Duodenal mucosa (tissue), 2 donors: ENCODE measurements at regions not wholly inside any gene's neighbourhood (a gene's known extent, or its start where the extent isn't known, plus 50 kb on each side); places are given as distances from the start of the nearest gene placed in this dataset.

Experiments used
- H3K27ac ChIP-seq: one replicate; pipeline ENCODE4 v1.7.0; 2013; ENCODE audit warnings: low read depth, low read length
- H3K27me3 ChIP-seq, 2 donors: one replicate each; pipeline ENCODE4 v1.7.0; 2013; ENCODE audit warnings: low read length in 2 of 2, control low read depth in 1 of 2; ENCODE audit not compliant: insufficient read depth in 2 of 2, control insufficient read depth in 1 of 2
- H3K36me3 ChIP-seq, 2 donors: one replicate each; pipeline ENCODE4 v1.7.0; 2013; ENCODE audit warnings: low read length in 2 of 2, control low read depth in 1 of 2; ENCODE audit not compliant: insufficient read depth in 2 of 2, control insufficient read depth in 1 of 2
- H3K4me1 ChIP-seq, 2 donors: one replicate each; pipeline ENCODE4 v1.7.0; 2013; ENCODE audit warnings: low read length in 2 of 2, control low read depth in 1 of 2; ENCODE audit not compliant: insufficient read depth in 2 of 2, control insufficient read depth in 1 of 2
- H3K4me3 ChIP-seq, 2 donors: one replicate each; pipeline ENCODE4 v1.7.0; 2013; ENCODE audit warnings: low read length in 2 of 2, low read depth in 1 of 2
- H3K9ac ChIP-seq, 2 donors: one replicate each; pipeline ENCODE4 v1.7.0; 2013; ENCODE audit warnings: low read length in 2 of 2, low read depth in 1 of 2
- H3K9me3 ChIP-seq, 2 donors: one replicate each; pipeline ENCODE4 v1.7.0; 2013; ENCODE audit warnings: low read length in 2 of 2, control low read depth in 1 of 2; ENCODE audit not compliant: control insufficient read depth in 1 of 2

DNA sequence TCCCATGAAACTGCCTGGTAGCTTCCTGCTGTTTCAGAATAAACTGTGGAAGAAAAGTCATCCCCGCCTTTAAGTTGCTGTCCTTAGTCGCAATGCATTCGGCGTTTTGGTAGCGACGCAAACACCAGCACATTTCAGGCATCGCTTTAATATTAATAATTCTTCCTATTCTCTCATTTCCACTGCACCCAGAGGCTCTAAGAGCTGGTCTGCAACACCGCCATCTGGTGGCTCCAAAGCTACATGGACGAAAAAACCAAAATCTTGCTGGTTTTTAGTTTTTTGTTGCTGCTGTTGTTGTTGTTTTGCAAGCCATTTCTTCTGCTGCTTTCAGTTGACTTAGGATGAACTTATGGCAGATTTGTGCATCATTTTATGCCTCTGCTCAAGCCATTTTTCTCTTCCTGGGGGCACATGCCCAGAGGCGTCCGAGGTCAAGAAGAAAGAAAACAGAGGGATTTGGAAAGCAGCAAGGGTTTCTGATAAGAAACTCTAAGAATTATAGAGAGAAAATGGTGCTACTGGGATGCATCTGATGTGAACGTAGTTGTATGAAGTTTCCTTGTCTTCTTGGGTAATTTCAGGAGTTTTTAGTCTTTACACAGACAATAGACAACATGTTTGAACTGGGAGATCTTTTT, 345.4 kb upstream of the KIRREL3 start:
- Histone ChIP-seq H3K4me3 (no peak overlapping the region), H3K4me1 (no peaks in the 10 kb centered on the region), H3K9ac (no peak overlapping the region), H3K9me3 (peaks cover 0 to 8% of the 10 kb centered on the region in 2 donors), H3K36me3 (no peaks in the 10 kb centered on the region), H3K27ac (no peak overlapping the region), H3K27me3 (no peaks in the 10 kb centered on the region)

DNA sequence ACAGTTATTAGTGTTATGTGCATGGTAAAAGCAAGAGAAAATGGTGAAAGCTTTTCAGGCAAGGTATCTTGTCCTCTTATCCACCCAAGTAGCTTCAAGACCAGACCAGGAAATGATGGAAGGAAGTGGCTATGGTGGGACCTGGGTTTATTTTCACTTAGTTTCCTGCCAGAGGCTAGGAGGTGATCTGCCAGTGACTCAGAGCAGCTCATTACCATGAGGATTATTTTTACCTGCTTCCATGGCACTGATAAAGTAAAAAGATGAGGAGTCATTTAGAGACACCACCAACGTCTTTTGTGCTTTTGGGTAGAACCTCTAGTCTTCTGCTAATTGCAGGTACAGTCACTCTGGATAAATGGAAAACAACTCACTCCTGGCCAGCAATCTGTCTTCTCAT, 339.9 kb upstream of the KIRREL3 start:
- Histone ChIP-seq H3K27ac (no peak overlapping the region), H3K27me3 (no peaks in the 10 kb centered on the region), H3K4me3 (no peak overlapping the region), H3K9me3 (no peaks in the 10 kb centered on the region), H3K9ac (no peak overlapping the region), H3K4me1 (no peaks in the 10 kb centered on the region), H3K36me3 (no peaks in the 10 kb centered on the region)

DNA sequence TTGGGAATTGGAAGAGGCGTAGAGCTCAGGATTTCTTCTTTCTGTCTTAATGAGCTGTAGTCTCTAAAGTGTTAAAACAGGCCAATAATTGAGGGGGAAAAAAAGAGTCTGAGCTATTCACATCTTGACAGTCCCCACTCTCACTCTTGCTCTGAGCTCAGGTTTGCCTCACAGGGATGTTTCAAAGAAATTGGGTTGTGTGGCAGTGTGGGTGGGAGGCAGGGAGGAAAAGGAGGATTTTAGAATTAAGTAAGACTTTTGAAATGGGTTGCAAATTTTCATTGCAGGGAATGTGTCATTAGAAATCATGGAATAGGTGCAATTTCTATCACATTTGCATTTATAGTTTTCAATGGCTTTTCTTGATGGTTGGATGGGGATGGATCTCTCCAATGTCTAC, 338.8 kb upstream of the KIRREL3 start:
- H3K27me3 ChIP-seq = no peaks in the 10 kb centered on the region
- no peak overlapping the region for H3K27ac ChIP-seq
- H3K9me3 ChIP-seq = no peaks in the 10 kb centered on the region
- no peaks in the 10 kb centered on the region for H3K4me1 ChIP-seq
- no peaks in the 10 kb centered on the region for H3K36me3 ChIP-seq
- H3K9ac ChIP-seq = no peak overlapping the region
- H3K4me3 ChIP-seq = no peak overlapping the region

DNA sequence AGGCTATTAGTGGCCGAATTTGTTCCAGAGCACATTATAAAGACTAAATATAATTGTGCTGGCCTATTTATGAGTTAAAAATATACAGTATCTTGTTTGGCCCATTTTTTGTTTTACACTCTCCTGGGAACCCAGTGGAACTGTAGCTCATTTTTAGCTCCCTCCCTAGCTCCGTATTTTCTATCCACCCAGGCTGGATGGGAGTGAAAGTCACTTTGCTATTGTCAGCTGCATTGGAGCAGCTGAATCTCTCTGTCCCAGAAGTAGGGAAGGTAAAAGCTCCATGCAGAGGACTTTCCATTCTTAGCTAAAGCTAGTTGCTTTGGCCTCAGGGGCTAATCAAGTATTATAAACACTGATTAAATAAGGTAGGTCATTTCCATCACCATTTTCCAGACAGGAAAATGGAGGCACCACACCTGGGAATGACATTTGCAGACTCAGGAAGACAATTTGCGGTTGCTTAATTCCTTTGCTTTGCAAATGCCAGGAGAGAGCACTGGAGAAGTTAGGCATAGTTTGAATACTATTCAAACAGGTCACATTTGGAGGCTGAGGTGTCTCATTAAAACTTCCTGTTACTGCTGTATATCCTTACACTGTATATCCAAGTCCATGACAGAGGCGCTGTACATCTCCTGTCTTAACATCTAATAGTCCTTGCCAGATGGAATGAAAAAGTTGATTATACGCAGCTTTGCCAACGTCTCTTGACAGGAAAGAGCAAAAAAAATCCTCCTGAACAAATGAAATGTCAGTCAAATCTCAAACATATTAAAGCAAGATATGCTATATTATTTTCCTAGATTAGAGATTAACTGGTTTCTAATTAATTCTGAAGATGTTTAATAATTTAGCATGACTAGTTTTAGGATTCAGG, 338.1 kb upstream of the KIRREL3 start:
- H3K4me3 ChIP-seq = no peak overlapping the region
- no peaks in the 10 kb centered on the region for H3K4me1 ChIP-seq
- no peak overlapping the region for H3K9ac ChIP-seq
- H3K36me3 ChIP-seq = no peaks in the 10 kb centered on the region
- no peak overlapping the region for H3K27ac ChIP-seq
- no peaks in the 10 kb centered on the region for H3K9me3 ChIP-seq
- H3K27me3 ChIP-seq = no peaks in the 10 kb centered on the region

DNA sequence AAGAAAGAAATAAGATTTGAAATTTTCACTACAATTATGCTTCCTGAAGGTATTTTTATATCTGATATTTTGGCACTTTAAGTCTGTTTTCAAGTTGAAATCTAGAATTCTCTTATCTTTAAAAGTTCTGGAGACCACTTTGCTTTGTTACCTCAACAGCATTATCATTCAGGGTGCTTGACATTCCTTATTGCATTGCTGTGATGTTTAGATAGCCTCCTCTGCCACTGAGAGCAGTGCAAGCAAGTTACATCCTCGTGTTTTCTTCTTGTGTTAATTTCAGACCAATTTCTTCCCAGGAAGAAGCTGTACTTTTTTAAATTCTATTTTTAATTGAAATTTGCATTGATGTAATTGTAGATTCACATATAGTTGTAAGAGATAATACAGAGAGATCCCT, 333.9 kb upstream of the KIRREL3 start:
- no peaks in the 10 kb centered on the region for H3K27me3 ChIP-seq
- no peak overlapping the region for H3K4me3 ChIP-seq
- no peak overlapping the region for H3K9ac ChIP-seq
- no peaks in the 10 kb centered on the region for H3K4me1 ChIP-seq
- no peaks in the 10 kb centered on the region for H3K9me3 ChIP-seq
- H3K27ac ChIP-seq = no peak overlapping the region
- no peaks in the 10 kb centered on the region for H3K36me3 ChIP-seq

DNA sequence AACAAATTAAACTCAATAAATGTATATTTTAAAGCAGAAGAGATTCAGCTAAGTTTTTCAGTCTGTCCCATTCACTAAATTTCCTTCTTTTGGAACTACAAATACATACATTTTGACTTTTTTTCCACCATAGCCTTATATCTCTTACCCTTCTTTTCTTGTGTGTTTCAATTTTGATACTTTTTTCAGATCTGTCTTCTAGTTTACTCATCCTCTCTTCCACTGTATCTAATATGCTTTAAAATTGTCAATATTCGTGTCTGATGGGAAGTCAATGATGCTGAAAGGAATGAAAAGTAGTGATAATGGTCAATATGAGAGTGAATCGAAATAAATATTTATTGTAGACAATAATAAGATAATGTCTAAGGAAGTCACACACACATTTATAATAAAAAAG, 332.3 kb upstream of the KIRREL3 start:
- H3K36me3 ChIP-seq = no peaks in the 10 kb centered on the region
- no peak overlapping the region for H3K9ac ChIP-seq
- H3K4me1 ChIP-seq = no peaks in the 10 kb centered on the region
- H3K27me3 ChIP-seq = no peaks in the 10 kb centered on the region
- H3K4me3 ChIP-seq = no peak overlapping the region
- H3K9me3 ChIP-seq = no peaks in the 10 kb centered on the region
- no peak overlapping the region for H3K27ac ChIP-seq

DNA sequence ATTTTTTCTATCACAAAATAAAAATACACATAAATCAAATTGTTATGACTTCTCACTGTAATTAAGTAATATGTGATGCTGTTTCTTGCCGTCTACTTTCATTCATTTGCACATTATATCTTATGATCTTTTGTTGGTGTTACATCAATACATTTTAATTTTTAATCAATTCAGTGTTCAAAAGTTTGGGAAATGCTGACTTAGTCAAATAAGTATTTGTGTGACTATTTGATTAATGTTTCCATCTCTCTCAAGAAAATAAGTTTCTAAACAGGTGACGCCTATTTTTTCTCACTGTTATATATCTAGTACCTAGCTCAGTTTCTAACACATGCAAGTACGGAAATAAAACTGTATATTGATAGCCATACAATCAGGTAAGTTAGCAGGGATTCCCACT, 329.5 kb upstream of the KIRREL3 start:
- Histone ChIP-seq H3K9me3 (no peaks in the 10 kb centered on the region), H3K4me1 (no peaks in the 10 kb centered on the region), H3K9ac (no peak overlapping the region), H3K27me3 (no peaks in the 10 kb centered on the region), H3K27ac (no peak overlapping the region), H3K36me3 (no peaks in the 10 kb centered on the region), H3K4me3 (no peak overlapping the region)

DNA sequence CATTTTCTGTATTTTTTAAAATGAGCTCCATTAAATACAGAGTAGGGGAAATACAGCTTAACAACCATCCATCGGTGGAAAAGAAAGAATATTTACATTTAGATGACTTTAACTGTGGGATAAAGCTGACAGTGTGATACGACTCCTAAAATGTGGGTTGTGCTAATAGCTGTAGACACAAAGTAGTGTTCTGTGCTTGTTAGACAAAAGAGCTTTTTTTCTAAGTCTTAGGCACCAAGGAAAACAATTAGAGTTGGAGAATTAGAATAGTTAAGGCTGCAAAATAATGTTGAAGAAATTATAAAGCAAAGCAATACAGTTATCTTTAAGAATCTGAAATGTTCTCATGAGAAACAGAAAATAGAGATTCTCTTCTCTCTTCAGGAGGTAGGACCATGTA, 307.7 kb upstream of the KIRREL3 start:
- Histone ChIP-seq H3K9ac (no peak overlapping the region), H3K4me3 (no peak overlapping the region), H3K36me3 (no peaks in the 10 kb centered on the region), H3K4me1 (no peaks in the 10 kb centered on the region), H3K9me3 (no peaks in the 10 kb centered on the region), H3K27ac (no peak overlapping the region), H3K27me3 (no peaks in the 10 kb centered on the region)

DNA sequence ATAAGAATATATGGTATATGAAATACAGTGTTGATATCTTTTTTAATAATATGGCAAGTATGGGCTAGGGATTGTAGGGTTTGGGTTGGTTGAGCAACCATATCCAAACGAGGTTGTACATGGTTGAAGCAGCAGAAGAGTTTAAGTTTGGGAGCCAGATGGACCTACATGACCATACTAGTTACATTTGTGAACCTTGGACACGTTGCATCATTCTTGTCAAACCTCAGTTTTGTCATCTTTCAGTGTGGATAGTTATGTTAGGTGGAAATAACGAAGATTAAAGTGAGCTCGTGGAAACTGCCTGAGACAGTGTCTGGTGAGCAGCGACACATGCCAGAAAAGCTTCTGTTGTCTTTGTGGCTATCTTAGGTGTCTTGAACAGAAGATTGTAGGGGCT, 307.1 kb upstream of the KIRREL3 start:
- H3K9ac ChIP-seq = no peak overlapping the region
- no peaks in the 10 kb centered on the region for H3K4me1 ChIP-seq
- no peak overlapping the region for H3K27ac ChIP-seq
- no peaks in the 10 kb centered on the region for H3K36me3 ChIP-seq
- H3K9me3 ChIP-seq = no peaks in the 10 kb centered on the region
- no peak overlapping the region for H3K4me3 ChIP-seq
- H3K27me3 ChIP-seq = no peaks in the 10 kb centered on the region

DNA sequence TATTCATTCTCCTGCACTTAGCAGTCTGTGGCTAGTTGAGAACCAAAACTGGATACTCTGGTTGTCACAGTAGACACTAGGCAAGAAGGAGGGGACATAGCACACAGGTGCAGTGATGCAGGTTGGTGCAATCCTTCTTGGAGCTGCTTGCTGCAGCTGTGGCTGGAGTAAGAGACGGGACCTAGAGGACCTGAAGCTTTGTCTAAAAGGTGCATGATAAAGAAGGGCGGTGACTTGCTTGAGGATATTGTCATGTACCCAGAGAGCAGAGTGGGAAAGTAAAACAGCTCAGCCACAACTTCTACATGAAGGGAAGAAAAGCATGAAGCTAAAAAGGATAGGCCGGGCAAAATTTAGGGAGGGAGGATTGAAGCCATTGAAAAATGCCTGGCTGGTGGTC, 304.1 kb upstream of the KIRREL3 start:
- H3K27ac ChIP-seq = no peak overlapping the region
- H3K9ac ChIP-seq = no peak overlapping the region
- H3K36me3 ChIP-seq = no peaks in the 10 kb centered on the region
- H3K9me3 ChIP-seq = no peaks in the 10 kb centered on the region
- no peaks in the 10 kb centered on the region for H3K27me3 ChIP-seq
- no peaks in the 10 kb centered on the region for H3K4me1 ChIP-seq
- H3K4me3 ChIP-seq = no peak overlapping the region
